ENCODE measurements at regions not wholly inside any gene's neighbourhood (a gene's known extent, or its start where the extent isn't known, plus 50 kb on each side); places are given as distances from the start of the nearest gene placed in this dataset.
A peak's percentile ranks its signal among the peaks of the same experiment; 100 is the strongest.
"Not testable (repeated sequence)": the region's sequence is repeated elsewhere in the genome, so short reads cannot be mapped to it uniquely, and the experiment has no call there.

- Mint-ChIP-seq H3K4me1 (peaks cover 13 to 27% of the 10 kb centered on the region in 2 donors), H3K4me3 (peak overlapping the region; percentile 31 to 46), H3K27me3 (peaks cover 21 to 43% of the 10 kb centered on the region in 2 donors)
- H3K9me3 Mint-ChIP-seq, H3K27ac Mint-ChIP-seq, H3K36me3 Mint-ChIP-seq: not testable (repeated sequence)
- DNase-seq = peak; percentile 27
- ATAC-seq (replicated peaks) = peak; percentile 77
Measured at GRCh38 chr22:23460517-23461031, 119.5 kb downstream of the IGLL1 start.

GRCh38 chr22:23459645-23460516, 120.2 kb downstream of the IGLL1 start:
- ATAC-seq (replicated peaks); H3K9me3 Mint-ChIP-seq; H3K36me3 Mint-ChIP-seq; DNase-seq; H3K27ac Mint-ChIP-seq: not testable (repeated sequence)
- Mint-ChIP-seq H3K27me3 (peaks cover 21 to 43% of the 10 kb centered on the region in 2 donors), H3K4me3 (peak overlapping the region in 1 of 2 donors; percentile 31), H3K4me1 (peaks cover 13 to 27% of the 10 kb centered on the region in 2 donors)

- ATAC-seq (replicated peaks) (peak in 1 of 2 donors; percentile 27), DNase-seq (no peak)
- H3K9me3 Mint-ChIP-seq = no peaks in the 10 kb centered on the region
- no peak overlapping the region for H3K27ac Mint-ChIP-seq
- H3K36me3 Mint-ChIP-seq = no peaks in the 10 kb centered on the region
- peaks cover 21 to 36% of the 10 kb centered on the region in 2 donors for H3K27me3 Mint-ChIP-seq
- no peak overlapping the region for H3K4me3 Mint-ChIP-seq
- H3K4me1 Mint-ChIP-seq = peaks cover 13 to 27% of the 10 kb centered on the region in 2 donors
Measured at GRCh38 chr22:23458663-23459541, 121.2 kb downstream of the IGLL1 start.

GRCh38 chr22:23457380-23457985, 122.6 kb downstream of the IGLL1 start:
- Mint-ChIP-seq H3K4me3 (peak overlapping the region; percentile 6 to 29), H3K9me3 (no peaks in the 10 kb centered on the region), H3K27ac (no peak overlapping the region), H3K4me1 (peaks cover 13 to 27% of the 10 kb centered on the region in 2 donors), H3K36me3 (no peaks in the 10 kb centered on the region), H3K27me3 (peaks cover 21 to 36% of the 10 kb centered on the region in 2 donors)
- ATAC-seq (replicated peaks) (peak in 1 of 2 donors; percentile 18), DNase-seq (no peak)

GRCh38 chr22:23456666-23457379, 123.3 kb downstream of the IGLL1 start:
- peak; percentile 24 to 31 for ATAC-seq (replicated peaks)
- H3K27me3 Mint-ChIP-seq = peaks cover 20 to 36% of the 10 kb centered on the region in 2 donors
- peaks cover 13 to 27% of the 10 kb centered on the region in 2 donors for H3K4me1 Mint-ChIP-seq
- peak overlapping the region; percentile 6 to 29 for H3K4me3 Mint-ChIP-seq
- not testable (repeated sequence) for H3K36me3 Mint-ChIP-seq, H3K9me3 Mint-ChIP-seq, DNase-seq
- peak overlapping the region; percentile 10 for H3K27ac Mint-ChIP-seq

- DNase-seq; H3K9me3 Mint-ChIP-seq; H3K36me3 Mint-ChIP-seq; H3K4me3 Mint-ChIP-seq; ATAC-seq (replicated peaks); H3K27ac Mint-ChIP-seq: not testable (repeated sequence)
- Mint-ChIP-seq H3K27me3 (peaks cover 17 to 26% of the 10 kb centered on the region in 2 donors), H3K4me1 (peaks cover 13 to 20% of the 10 kb centered on the region in 2 donors)
Measured at GRCh38 chr22:23454345-23454744, 125.7 kb downstream of the IGLL1 start.

GRCh38 chr22:23453277-23453676, 126.8 kb downstream of the IGLL1 start:
- Mint-ChIP-seq H3K36me3 (no peaks in the 10 kb centered on the region), H3K4me3 (no peak overlapping the region), H3K27me3 (peaks cover 17 to 24% of the 10 kb centered on the region in 2 donors), H3K4me1 (peaks cover 11 to 20% of the 10 kb centered on the region in 2 donors), H3K27ac (no peak overlapping the region), H3K9me3 (no peaks in the 10 kb centered on the region)
- no peak for DNase-seq
- no peak for ATAC-seq (replicated peaks)

- Mint-ChIP-seq H3K36me3 (no peaks in the 10 kb centered on the region), H3K9me3 (no peaks in the 10 kb centered on the region), H3K4me1 (peaks cover 9 to 12% of the 10 kb centered on the region in 2 donors), H3K27me3 (peaks cover 13 to 16% of the 10 kb centered on the region in 2 donors), H3K4me3 (no peak overlapping the region), H3K27ac (no peak overlapping the region)
- no peak for DNase-seq
- no peak for ATAC-seq (replicated peaks)
Measured at GRCh38 chr22:23452231-23453010, 127.7 kb downstream of the IGLL1 start.

GRCh38 chr22:23451452-23452230, 128.4 kb downstream of the IGLL1 start:
- ATAC-seq (replicated peaks); H3K4me3 Mint-ChIP-seq; H3K27ac Mint-ChIP-seq; H3K27me3 Mint-ChIP-seq; H3K9me3 Mint-ChIP-seq; H3K36me3 Mint-ChIP-seq; DNase-seq; H3K4me1 Mint-ChIP-seq: not testable (repeated sequence)

GRCh38 chr22:23450821-23451220, 129.3 kb downstream of the IGLL1 start:
- not testable (repeated sequence) for DNase-seq; ATAC-seq (replicated peaks); H3K4me3 Mint-ChIP-seq; H3K36me3 Mint-ChIP-seq; H3K9me3 Mint-ChIP-seq; H3K27me3 Mint-ChIP-seq; H3K27ac Mint-ChIP-seq; H3K4me1 Mint-ChIP-seq

GRCh38 chr22:23450434-23450795, 129.7 kb downstream of the IGLL1 start:
- no peak for DNase-seq
- peaks cover 2 to 7% of the 10 kb centered on the region in 2 donors for H3K36me3 Mint-ChIP-seq
- peaks cover 8% of the 10 kb centered on the region in 2 donors for H3K9me3 Mint-ChIP-seq
- no peak overlapping the region for H3K4me3 Mint-ChIP-seq
- H3K27me3 Mint-ChIP-seq = no peaks in the 10 kb centered on the region
- H3K4me1 Mint-ChIP-seq = no peaks in the 10 kb centered on the region
- no peak for ATAC-seq (replicated peaks)
- H3K27ac Mint-ChIP-seq = no peak overlapping the region

GRCh38 chr22:23449748-23450433, 130.2 kb downstream of the IGLL1 start:
- not testable (repeated sequence) for H3K4me1 Mint-ChIP-seq; DNase-seq; H3K27me3 Mint-ChIP-seq; H3K4me3 Mint-ChIP-seq; ATAC-seq (replicated peaks); H3K9me3 Mint-ChIP-seq; H3K27ac Mint-ChIP-seq; H3K36me3 Mint-ChIP-seq

All from stimulated activated naive B cell treated with anti-CD40 and anti-IgM and Interleukin-4, amounts not matched to agents 10 μg/mL and 1 μg/mL and 100 μg/mL, for 72 hours (primary cell).